CD1c-positive myeloid dendritic cell (primary cell): ENCODE measurements at regions not wholly inside any gene's neighbourhood (a gene's known extent, or its start where the extent isn't known, plus 50 kb on each side); places are given as distances from the start of the nearest gene placed in this dataset.

Source experiments
- DNase-seq: peaks from one replicate; pipeline ENCODE4 v3.0.0-alpha.2; 2016; ENCODE audit errors: extremely low spot score

DNA sequence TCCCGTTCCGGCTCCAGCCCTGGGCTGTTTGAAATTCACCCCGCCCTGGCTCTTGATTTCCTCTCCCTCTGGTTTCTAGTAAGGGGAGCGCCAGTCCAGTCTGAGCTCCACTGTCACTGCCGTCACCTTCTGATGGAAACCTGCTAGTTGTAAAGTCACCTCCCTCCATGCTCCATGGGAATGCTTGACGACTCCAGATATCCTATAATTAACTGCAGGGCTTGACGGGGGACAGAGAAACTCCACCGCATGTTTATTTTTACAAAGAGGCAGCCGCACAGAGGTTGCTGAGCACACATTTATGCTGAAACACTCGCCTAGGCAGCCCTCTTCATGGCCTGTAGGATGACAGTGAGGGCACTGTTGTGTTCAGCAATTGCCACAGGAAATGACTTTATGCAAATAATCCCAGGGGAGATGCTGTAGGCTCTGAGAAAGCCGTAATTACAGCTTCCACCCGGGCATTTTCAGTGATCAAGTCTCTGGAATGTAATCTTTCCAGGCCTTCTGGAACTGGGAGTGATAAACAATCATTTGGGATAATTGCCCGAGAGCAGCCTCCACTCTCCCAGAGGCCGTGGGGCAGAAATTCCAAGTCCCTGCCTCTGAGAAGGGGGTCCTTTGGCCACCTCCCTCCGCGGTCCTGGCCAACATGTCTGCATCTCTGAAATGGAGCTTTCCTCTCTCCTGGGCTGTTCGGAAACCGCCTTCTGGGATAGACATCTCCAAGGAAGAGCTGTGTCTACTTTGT is 300.5 kb downstream of the KLF6 start:
- no peak for DNase-seq

DNA sequence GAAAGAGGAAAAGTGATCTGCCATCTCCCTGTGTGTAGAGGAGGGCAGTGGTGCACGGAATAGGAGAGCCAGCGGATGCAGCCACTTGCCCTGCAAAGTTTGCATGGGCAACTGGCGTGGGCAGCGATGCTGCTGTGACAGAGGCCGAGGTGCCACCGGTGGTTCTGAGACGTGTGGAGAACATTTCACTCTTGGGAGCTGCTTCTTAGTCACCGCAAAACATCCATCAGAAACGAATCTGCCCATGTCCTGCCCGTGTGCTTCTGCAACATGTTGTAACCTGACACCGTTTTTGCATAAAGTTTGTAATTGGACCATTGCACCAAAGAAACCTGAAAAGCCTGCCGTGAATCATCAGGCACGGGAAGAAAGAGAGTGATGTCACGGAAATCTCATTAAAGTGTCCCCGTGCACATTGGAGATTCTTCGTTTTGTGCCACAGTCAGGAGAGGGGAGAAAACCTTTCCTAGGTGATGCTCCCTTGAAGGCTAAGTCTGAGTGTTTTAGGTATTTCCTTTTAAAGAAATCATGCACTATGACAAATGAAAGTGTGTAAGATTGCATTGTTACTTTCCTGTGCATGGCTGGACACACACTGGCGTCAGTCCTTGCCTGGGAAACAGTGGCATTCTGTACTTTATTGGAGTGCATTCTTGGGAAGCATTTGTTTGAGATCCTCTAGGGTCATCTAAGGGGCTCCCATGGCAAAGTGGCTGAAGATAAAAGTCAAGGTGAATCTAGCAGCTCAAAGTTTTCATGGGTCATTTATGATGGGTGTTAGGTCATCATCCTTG is 302.6 kb downstream of the KLF6 start:
- DNase-seq, result peak; percentile 50

DNA sequence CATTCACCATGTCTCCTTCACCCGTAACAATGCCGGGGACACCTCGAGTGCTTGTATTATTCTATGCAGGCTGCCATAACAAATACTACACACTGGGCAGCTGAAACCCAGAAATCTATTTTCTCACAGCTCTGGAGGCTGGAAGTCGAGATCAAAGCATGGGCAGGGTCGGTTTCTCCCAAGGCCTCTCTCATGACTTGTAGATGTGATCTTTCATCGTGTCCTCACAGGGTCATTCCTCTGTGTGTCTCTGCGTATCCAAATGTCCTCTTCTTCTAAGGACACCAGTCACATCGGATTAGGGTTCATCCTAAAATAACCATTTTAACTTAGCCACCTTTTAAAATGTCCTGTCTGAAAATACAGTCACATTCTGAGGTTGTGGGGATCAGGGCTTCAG is 303.5 kb downstream of the KLF6 start:
- no peak for DNase-seq

DNA sequence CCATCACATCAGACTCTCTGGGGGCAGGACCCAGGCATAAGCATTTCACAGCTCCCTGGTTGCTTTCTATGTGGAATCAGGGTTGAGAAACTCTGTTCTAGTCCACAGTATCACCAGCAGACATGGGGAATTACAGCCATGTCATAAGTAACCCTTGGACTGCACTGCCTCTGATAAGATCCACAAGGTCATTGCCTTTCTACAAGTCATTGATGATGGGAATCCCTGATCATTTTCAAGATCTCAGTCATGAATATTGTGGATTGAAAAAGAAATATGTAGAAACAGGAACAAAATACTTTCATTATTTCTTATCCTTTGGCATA is 304.1 kb downstream of the KLF6 start:
- no peak for DNase-seq

DNA sequence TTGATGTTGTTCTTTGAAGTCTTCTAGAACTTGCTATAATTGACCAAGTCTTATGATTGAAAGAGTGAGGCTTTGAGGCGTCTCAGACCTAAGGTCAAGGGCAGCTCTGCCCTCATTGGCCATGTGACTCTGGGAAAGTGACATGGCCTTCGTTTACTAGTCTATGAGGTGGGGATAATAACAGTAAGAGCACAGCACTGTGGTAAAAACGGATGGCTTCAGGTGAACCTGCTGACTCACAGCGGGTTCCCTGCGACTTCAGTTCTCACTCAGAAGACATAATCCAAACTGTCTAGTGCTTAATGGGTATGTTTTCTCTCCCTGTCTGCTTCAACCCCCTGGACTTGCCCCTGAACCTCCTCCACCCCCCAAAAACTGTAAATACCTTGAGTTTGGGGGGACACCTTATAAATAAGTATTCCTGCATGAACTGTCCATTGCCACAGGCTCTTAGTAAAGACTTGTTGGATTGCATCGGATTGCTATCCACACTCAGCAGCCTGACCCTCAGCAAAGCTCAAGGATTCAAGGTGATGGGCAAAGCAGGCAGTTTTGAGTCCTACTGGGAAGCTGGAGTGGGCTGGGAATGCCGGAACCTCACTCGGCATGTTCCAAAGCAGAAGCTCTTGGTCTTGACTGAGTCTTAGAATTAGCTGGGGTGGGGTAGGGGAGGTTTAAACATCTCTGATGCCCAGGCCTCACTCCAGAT is 304.6 kb downstream of the KLF6 start:
- no peak for DNase-seq

DNA sequence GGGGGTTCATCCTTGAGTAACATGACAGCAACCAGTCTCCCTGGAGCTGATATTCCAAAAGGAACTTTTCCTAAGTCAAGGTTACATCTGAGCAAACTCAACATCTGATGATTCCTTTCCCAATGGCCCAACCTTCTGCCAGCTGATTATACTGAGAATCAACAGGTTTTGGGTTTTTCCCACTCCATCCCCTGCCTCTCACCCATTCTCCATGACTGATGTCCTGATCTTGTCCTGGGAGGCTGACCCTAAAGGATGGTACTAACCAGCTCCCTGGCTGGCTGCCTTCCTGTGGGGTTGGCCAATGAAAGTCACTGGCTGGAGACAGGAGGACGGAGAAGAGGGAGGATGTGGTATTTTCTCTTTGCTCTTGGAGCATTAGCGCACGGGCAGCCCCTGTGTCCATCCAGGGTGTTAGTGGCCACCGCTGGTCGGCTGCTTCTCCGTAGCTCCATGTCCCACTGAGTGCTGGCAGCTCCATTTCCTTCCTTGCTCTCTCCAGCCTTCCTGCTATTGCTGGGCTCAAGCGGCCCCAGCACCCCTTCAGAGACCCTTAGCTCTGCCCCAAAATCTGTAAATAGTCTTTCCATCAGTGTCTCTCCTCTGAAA is 306.2 kb upstream of the PITRM1 start:
- DNase-seq, result no peak

DNA sequence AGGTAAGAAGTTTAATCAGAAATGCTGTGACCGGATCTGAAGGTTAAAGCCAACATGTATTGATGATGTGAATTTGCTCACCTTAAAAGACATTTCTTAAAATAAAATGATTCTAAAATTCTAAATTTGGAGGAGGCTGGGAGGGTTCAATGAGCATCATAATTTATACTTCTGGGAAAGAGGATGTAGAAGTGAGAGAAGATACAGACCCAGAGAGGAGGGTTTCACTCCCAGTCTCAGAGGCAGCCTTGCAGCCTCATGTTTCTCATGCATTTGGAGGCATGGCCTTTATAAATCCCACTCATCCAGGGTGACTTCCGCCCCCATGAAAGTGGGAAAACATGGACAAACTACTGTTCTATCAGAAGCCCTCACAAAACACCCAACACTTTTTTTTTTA is 305.6 kb upstream of the PITRM1 start:
- peak; percentile 25 for DNase-seq

DNA sequence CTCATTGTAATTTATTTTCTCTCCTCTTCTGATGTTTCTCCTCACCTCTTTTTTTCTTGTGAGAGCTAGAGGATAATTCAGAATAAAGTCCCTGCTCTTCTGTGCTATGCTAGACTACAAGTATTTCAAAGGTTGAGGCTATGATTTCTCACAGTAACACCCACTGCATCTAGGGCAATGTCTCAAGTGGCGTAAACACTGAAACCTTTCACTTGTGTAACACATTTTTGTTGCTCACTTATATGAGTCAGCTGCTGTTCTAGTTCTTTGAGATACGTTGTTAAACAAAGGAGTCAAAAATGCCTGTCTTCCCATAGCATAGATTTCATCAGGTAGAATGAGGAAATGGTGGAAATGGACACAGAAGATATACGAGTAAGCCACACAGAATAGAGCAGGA is 305.1 kb upstream of the PITRM1 start:
- peak; percentile 80 for DNase-seq

DNA sequence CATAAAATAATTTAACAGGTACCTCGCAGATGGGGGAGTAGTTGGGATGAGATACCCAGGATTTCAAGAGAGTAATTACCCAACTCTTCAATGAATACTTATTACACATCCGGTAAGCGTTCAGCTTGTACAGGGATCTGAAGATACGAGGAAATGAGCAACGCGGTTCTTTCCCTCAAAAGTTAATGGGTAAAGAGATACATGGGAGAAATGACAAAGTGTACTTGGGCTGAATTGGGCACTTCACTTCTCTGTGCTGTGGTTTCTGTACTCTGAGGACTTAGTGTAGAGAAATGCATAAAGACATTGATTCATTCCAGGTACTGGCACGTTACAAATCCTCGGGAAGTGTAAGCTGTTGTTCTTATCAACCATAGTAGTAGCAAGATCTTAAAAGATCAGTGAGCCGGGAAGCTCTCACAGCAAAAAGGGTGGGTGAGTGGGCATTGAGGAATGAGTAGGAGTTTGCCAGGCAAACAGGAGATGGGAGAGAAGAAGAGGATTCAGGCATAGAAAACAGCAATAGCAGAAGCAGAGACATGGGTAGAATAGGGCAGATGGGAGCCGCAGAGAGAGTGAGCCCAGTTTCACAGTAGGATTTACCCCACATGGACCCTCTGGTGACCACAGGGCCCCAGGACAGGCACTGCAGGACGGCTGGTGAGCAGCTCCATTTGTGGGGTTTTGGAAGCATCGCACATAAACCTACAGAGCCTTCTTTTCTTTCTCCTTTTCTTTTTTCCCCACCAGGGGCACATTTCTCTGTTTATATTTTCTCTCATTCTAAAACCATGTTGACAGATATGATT is 304.3 kb upstream of the PITRM1 start:
- DNase-seq, result no peak

DNA sequence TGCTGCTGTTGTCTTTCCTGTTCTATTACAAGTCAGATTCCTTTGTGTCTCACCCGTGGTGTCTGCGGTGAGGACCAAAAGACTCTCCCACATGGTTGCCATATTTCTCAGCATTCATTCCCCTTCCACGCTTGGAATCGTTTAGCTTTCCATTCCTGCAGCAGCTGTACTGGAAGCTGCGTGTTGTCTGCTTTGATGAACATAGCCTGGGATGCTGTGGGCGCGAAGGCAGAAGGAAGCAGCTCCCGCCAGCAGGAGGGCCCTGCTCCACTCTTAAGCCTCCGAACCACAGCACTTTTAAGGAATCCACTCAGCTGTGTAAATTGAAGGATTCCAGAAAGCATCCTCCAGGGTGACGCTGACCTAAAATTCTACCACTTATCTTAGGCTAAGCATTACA is 303.6 kb upstream of the PITRM1 start:
- DNase-seq, result no peak

DNA sequence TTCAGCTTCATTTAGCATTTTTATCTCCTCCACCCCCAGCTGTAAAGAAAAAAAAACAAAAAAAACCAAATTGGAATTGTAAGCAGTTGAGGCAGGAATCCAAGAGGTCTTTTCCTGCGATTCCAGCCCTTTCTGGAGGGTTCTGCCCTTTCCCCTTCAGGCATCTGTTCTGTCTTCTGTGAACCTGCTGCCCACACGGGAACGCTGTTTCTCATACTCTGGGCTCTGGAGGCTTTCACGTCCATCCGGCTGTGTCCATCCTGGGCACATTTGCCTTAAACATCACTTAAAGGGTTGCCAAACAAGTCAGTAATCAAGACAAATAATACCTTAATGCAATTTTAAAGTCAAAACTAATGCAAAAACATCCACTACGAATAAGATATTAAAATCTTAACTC is 302.8 kb upstream of the PITRM1 start:
- DNase-seq, result no peak

DNA sequence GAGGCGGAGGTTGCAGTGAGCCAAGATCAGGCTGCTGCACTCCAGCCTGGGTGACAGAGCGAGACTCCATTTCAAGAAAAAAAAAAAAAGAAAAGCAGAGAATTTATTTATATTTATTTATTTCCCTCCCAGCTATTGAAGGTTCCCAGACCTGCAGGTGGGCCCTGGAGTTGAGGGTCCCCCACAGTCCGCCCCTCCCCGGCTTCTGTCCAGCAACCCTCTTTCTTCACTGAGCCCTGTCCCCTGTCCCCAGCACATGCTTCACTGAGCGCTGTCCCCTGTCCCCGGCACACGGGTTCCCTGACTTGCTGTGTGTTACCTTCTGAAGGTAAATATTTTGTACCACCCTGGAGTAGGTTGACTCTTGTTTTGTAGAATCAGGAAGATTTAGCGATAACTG is 301.7 kb upstream of the PITRM1 start:
- no peak for DNase-seq

DNA sequence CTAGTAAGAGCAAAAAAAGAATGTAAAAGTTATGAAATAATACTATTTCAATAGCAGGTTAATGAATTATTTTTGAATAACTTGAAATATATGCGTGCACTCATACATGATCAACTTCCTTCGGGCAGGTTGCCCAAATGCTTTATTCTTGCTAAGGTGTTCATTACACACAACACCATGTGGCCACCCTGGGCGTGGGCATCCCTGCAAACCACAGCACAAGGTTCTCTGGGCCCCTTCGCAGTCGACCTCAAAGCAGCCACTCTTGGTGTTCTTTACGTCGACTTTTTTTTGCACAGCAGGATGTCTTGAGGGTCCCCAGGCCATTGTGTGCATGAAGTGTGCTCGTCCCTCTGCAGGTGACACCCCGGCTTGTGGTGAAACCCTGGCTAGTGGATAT is 300.7 kb upstream of the PITRM1 start:
- DNase-seq, result no peak

DNA sequence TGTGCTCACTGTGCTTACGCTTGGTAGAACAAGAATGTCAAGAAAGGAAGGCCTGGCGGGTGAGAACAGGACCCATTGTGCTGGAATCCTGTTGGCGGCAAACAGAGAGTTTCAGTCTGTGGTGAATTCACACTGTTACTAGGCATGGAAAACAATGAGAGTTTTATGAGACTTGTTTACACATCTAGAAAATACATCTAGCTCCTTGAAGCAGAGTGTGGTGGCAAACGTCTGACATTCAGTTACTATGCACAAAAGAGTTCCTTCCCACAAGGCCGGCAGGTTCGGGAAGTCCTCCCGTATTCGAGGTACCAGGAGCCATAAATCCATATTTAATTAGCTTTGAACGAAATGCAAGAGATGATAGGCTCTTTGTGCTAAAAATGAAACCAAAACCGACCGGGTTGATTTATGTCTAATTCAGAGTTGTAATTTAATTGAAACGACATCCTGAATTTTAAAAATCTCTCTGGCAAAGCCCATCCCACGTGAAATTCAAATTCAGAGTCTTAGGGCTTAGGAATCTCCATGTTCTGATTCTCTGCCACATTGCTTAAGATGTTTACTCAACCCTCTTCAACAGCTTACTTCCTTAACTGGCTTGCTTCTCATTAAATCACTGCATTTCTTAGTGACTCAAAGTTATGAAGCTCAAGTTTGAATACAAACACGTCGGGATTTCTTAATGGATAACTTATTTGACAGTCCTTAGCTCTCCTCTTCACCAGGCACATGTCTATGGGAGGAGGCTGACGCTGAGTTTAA is 299.9 kb upstream of the PITRM1 start:
- DNase-seq, result peak; percentile 81

DNA sequence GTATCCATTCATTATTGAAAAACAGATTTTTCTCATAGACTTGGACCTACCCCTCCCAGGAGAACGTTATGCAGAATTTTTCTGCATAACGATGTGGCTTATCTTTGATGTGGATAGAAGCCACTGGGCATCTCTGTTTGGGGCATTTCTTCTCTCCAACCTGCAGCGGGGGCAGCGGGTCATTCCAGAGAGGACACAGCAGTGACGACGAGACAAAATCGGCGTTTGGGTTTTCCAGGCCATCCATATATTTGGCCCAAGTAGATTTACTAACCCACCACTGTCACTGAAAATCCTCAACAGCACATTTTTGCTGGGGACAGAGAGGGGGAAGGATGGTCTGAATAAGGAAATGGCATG is 299.3 kb upstream of the PITRM1 start:
- DNase-seq, result no peak

DNA sequence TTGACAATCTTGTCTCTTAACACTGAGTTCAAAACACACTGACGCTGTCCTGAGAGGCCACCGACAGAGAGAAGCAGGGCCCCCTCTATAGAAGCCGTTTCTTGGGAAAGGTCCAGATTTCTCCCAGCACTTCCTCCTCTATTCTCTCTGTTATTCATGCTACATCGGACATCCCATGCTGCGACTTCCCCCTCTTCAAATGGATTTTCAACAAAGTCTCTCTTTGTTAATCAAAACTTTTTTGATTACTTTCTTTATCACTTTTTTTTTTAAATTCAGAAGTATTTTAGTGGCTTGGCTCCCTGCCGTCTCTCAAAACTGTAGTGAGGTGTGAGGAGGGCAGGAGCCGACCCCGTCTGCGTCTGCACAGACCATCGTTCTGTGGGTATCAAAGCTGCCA is 298.9 kb upstream of the PITRM1 start:
- peak; percentile 48 for DNase-seq

DNA sequence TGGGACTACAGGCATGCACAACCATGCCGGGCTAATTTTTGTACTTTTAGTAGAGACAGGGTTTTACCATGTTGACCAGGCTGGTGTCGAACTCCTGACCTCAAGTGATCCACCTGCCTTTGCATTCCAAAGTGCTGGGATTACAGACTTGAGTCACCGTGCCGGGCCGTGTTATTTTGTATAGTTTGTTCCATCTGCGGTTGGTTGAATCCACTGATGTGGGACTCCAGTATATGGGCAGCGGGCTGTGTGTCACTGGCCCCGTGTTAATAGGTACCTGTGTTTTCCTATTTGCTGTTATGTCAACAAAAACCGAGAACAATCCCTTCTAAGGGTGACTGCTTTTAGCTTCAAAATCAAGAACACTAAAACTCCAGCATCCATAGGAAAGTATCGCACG is 297.6 kb upstream of the PITRM1 start:
- no peak for DNase-seq

DNA sequence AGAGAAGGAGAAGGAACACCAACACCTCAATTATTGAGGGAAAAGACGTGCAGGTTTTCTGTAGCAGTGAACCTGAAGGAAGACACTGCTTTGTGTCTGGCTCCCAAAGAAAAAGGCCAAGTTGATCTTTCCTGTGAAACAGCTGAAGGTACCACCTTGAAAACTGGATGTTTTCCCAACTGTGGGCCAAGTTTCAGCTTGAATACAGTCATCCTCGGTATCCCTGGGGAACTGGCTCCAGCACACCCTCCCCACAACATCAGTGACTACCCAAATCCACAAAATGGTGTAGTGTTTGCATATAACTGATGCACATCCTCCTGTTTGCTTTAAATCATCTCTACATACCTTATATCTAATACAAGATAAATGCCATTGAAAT is 297.0 kb upstream of the PITRM1 start:
- peak; percentile 16 for DNase-seq

DNA sequence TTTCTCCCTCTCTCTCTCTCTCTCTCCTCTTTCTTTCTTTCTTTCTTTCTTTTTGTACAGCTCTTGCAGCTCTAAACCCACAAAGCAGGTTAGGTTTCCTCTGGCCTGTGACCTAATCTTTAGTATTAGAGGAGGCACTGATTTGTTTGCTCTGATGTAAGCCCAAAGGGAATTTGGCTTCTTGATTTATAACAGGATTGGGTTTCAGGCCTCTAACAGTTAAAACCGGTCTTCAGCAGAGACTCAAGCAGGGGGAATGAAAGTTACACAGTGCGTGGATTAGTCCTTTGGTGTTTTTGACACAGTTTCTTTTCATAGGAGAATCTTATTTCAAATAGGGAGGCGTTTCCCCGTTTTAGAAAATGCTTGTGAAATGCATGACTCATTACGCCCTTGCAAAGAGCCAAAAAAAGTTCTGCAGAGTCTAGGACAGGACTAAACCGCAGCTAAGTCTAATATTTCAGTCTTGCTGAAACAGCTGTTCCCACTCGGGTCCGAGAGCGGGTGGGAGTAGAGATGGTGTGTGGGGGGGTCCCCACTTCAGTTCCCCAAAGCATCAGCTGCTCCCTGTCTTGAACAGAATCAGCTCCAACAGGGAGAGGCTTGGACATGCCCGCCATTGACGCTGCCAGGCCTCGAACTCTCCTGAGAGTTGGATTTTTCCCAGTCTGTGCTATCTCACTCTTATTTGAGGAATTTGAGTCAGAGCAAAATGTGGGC is 296.5 kb upstream of the PITRM1 start:
- peak; percentile 95 for DNase-seq
